B cell (primary cell): ENCODE measurements at regions not wholly inside any gene's neighbourhood (a gene's known extent, or its start where the extent isn't known, plus 50 kb on each side); places are given as distances from the start of the nearest gene placed in this dataset.

ENCODE experiments used
- CTCF ChIP-seq: fragments of 200-600 bp; IDR thresholded peaks from one replicate; pipeline ENCODE4 v1.8.0; 2022; ENCODE audit warnings: antibody characterized with exemption, mild to moderate bottlenecking
- EZH2 ChIP-seq: IDR thresholded peaks from 2 replicates; pipeline ENCODE4 v1.6.1; 2012; ENCODE audit warnings: borderline replicate concordance, low read depth, mild to moderate bottlenecking, moderate library complexity, low read length; ENCODE audit not compliant: insufficient read depth, poor library complexity, severe bottlenecking

- TF ChIP-seq CTCF, result no peak
- no peak for TF ChIP-seq EZH2
These were observed 146.8 kb upstream of the PMEPA1 start for GRCh38 chr20:57856658-57857057.
